GM19468 (cell line): ENCODE measurements at regions not wholly inside any gene's neighbourhood (a gene's known extent, or its start where the extent isn't known, plus 50 kb on each side); places are given as distances from the start of the nearest gene placed in this dataset.

Experiments
- ATAC-seq: cut with Tn5 transposase; IDR thresholded peaks from one replicate; pipeline ENCODE4 v1.9.1; 2021; ENCODE audit warnings: mild to moderate bottlenecking, moderate library complexity, moderate number of reproducible peaks; ENCODE audit not compliant: unreplicated experiment; ENCODE audit errors: extremely low read depth

DNA sequence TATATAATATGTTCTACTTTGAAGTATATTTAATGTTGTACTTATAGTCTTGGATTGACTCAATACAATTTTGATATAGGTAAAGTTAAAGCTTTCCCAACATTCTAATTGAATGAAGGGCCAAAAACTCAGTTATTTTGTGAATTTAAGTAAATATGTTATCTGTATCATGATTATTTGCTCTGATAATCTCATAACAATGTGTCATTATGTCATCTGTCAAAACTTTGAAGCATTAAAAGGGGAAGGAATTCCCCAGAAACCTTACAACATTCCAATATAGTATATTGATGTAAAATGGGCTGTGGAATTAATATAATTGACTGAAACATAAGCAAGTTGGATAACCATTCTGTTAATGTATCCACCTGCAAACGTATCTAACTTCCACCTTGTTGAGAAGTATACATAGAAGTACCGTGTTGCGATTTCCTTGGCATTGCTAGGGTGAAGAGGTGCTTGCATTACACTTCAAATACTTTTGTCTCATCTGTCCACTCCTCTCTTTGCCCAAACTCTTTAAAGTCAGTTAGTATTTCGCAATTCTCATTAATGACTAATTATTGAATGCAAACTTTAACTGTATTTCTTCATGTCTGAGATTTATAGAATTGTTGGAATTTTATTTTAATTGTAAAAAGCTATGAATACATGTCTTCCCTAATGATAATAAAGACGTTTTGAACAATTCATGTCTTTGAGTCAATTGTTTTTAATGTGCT, 1982.1 kb upstream of the ADGRL3 start:
- no peak for ATAC-seq

DNA sequence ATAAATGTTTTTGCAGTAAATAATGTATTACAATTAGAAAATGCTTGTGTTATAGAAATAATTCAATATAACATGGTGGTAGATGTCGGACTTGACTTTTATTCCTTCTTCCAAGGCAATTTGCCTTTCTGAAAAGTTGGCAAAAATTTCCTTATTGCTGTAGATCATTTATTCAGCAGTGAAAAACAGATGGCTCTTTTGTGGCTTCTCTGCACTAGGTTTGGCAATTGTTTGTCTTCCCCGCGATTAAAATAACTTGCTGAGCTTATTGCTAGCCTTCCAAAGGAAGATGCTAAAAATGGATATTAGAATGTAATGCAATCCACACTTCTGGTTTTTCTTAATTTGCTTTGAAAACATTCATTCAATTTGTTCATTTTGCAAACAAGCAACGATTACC, 1977.9 kb upstream of the ADGRL3 start:
- no peak for ATAC-seq

DNA sequence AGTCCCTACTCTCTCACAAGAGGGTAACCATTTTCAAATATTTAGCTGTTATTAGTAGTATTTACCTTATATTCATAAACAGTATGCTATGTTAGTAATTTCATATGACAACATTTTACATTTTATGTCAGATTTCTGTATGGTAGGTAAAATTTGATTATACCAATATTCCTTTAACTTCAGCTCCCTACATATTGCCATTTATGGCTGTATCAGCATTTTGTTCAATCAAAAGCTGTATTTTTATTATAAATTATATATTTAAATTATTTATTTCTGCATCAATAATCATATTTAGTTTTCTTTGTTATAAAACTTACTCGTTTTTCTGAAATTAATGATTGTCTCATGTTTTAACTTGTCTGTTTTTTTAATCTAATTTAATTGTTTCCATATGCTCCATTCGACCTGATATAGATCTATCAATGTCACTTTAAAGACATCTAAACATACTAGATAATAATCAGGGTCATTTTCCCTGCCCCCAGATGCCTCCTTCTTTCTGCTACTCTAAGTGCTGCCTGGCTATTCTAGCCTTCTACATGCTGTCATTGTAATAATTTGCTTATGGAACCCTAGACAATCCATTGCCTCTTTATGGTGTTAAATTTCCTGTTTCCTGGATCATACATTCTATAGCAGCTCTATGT, 1976.7 kb upstream of the ADGRL3 start:
- no peak for ATAC-seq

DNA sequence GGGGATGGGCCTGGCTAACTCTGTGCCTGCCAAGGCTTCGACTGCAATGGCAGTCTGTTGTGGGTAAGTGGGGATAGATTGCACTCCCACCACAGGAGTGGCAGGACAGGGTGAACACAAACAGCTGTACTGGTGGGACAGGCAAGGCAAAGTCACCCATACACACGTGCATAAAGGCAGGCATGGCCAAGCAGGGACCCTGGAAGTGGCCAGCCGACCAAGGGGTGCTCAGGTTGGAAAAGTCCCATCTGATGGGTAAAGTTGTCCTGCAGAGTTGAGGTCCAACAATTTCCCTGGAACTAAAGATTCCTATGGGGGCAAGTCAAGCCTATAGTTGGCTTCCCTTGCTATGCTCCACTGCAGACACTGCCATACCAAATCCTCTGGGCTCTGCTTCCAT, 1961.9 kb upstream of the ADGRL3 start:
- ATAC-seq: no peak

DNA sequence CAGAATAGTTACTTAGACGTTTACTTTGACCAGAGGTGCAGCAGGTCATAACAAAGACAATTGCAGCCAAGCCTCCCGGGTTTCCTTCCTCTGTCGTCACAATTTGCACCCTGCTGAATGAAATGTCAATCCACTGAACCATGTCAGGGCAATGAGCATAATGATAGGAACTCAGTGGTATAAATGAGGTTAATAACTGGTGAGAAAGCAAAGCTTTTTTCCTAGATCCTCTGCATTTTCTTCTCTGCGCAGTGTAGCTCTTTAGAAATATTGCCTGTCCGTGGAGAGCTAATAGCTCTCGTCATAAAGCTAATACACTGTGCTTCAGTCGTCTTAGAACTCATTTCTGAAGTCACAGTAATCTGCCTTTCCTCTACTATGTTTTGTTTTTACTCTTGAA, 1960.1 kb upstream of the ADGRL3 start:
- no peak for ATAC-seq

DNA sequence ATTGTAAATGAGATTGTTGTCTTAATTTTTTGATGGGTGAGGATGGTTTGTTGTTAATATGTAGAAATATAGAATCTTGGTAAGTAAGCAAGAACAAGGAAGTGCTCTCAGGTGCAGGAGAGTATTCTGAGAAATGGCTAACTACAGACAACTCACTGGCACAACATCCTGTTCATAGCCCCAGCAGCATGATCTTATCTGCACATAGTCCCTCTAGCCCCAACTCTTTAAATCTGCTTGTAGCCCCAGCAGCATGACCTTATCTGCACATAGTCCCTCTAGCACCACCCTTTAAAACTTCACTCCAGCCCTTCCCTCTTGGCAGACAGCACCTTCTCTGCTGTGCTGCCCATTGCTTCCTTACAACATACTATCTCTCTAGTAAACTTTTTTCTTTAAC, 1957.1 kb upstream of the ADGRL3 start:
- ATAC-seq: no peak

DNA sequence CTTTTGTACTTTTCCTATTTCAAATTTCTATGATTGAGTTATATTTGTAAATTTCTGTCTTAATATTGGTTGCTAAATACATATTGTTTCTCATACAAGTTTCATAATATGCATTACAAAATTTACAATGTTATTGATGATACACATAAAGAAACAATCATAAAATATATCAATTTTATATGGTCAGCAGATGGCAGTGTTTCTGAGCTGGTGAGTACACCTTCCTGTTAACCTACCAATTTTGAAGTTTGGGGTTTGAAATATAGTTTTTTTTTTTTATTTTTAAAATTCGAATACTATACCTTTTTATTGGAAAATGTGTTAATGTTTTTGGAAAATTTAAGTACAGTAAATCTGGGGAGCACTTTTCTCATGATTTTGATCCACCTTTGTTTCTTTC, 1953.1 kb upstream of the ADGRL3 start:
- no peak for ATAC-seq

DNA sequence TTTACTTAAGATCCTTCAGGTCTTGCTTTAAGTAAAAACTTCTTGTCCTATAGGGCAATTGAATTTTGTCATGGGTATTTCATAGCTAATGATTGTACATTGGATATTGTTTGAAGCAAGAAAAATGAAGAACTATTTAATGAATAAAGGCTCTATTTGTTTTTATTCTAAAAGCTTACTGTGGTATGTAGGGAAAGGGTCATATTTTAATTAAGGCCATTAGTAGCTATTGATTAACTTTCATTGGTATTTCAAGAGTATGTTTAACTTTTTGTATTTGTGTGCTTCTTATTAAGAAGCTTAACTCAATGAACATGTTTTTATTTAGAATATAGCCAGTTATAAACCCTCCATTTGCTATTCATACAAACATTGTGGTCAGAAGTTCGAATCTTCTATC, 1951.8 kb upstream of the ADGRL3 start:
- ATAC-seq: no peak

DNA sequence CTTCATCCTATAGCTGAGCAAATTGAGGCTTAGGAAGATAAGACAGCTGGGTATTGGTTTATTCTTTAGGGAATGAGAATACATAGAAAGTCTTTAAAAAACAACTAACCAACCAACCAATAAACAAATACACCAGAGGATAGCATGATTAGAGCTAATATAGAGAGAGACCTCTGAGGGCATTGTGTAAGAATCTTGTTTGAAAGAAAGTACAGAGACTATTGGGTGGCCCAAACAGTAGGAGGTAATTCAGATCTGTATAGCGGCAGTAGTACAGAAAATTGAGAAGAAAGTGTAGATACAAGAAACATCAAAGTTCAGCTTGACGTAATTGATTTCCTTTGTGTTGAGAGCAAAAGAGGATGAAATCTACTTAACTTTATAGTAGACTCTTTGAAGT, 1951.0 kb upstream of the ADGRL3 start:
- ATAC-seq: no peak

DNA sequence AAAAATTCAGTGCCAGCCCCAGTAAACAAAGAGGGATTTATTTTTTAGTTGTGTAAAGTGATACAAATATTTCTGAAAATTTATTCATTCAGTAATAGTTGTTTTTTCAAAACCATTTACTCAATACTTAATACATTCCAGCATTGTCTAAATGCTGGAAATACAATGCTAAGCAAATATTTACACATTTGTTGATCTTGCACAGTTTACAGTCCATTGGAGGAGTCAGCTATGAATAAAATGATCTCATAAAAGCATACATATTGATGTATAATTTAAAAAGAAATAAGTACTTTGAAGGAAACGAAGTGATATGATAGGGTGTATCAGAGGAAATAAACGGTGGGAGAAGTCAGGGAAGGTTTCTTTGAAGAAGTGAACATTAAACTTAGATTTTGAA, 1942.1 kb upstream of the ADGRL3 start:
- no peak for ATAC-seq

DNA sequence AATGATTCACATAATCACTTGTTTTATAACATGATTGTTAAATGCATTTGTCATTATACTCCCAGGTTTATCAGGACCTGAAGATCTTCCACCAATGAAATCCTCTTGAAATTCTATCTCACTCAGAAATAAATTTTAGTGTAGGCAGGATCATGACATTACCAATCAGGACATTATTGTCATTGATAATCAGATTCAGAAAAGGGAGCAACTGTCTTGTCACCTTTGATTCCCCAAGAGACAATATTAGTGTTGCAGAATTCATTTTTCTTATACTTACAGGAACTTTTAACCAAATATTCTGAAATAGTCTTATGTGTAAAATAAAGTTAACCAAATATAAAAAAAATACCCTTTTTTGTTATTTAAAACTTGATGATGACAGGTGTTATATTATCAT, 1892.5 kb upstream of the ADGRL3 start:
- ATAC-seq: no peak

DNA sequence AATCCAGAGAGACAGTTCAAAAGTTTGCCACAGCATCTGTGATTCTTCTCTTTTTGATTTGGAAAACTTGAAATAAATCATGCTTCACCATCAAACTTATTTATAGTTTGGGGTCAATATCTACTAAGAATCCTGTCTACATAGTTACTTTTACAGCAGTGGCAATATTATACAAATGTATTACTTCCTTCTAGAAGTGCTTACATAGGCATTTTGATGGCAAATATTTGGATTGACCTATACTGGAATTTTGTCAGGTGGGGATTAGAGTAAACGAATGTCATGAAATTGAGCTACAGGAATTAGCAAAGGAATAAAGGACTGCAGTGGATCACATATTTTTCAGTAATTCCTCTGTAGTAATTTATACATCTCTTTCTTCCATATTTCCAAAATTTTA, 1885.5 kb upstream of the ADGRL3 start:
- no peak for ATAC-seq

DNA sequence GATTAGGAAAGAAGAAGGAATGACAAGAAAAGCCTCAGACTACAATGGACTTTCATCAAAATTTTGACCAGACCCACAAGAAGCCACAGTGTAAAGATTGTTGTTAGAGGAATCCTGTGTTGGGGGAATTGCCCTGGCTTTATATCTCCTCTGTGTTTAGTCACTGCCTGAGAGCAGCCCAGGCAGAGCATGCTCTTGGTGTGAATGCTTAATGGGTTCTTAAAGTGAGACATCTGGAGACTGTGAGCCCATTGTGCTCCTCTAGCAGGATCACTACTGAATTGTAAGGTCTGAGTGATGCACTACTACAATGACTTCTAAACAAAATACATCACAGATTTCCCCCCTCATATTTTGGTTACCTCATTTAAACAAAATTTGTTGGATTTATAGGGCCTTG, 1860.5 kb upstream of the ADGRL3 start:
- ATAC-seq: no peak

DNA sequence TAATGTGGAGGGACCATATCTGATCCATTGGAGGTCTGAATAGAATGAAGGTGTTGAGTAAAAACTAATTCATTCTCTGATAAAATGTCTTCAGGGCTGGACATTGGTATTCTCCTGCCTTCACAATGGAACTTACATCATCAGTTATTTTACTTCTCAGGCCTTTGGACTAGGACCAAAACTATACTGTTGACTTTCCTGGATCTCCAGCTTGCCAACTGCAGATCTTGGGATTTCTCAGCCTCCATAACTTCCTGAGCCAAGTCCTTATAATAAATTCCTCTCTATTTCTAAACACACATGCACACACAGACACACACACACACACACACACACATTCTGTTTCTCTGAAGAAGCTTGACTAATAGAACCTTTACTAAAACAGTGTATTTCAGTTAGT, 1858.6 kb upstream of the ADGRL3 start:
- ATAC-seq: no peak

DNA sequence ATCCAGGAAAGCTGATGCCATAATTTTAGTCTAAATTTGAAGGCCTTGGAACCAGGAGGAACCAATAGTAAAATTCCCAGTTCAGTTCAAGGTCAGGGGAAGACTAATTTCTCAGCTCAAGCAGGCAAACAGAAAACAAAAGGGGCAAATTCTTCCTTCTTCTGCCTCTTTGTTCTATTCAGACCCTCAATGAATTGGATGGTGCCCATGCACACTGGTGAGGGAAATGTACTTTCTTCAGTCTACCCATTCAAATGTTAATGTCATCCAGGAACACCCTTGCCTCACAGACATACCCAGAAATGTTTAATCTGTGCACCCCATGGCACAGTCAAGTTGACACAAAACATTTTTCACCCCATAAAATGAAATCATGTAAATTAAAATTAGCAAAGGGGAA, 1851.2 kb upstream of the ADGRL3 start:
- ATAC-seq: no peak

DNA sequence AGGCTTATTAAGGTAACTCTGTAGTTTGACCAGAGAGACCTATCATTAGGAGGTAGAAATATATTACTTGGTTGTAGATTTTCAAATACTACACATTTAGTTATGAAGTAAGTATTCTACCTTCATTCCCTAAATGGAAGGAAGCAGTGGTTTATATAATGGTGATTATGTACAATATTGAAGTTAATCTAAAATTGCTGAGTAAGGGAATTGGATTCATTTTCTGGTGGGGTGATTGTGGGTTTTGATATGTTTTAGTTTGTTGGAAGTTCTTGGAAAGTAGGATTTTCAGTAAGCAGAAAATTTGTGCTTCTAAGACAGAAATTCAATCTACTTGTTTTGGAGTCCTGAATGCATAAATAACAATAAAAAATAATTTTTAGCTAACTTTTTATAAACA, 1830.9 kb upstream of the ADGRL3 start:
- ATAC-seq: no peak

DNA sequence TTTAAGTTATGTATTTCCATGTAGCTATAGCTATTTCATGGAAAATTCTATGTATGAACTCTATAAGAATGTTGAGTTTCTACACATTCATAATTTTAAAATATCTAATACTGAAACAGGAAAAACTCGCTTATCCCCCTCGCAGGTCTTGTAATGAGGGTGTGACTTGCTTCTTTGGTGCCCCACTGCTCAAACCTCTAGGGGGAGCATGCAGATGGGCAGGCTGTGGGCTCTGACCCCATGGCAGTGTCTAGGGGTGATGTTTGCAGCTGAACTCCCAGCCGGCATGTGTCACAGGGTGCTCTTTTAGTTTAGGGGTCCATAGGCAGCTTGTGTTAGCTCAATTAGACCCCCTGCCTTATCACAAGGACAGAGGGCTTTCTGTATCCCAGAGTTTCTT, 1825.7 kb upstream of the ADGRL3 start:
- no peak for ATAC-seq

DNA sequence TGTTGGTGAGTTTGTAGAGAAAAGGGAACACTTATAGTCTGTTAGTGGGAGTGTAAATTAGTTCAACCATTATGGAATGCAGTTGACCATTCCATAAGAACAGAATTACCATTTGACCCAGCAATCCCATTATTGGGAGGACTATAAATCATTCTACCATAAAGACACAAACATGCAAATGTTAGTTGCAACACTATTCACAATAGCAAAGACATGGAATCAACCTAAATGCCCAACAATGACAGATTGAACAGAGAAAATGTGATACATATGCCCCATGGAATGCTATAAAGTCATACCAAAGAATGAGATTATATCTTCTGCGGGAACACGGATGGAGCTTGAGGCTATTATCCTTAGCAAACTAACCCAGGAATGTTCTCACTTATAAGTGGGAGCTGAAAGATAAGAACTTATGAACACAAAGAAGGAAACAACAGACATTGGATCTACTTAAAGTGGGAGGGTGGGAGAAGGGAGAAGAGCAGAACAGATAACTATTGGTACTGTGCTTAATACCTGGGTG, 1819.2 kb upstream of the ADGRL3 start:
- no peak for ATAC-seq

DNA sequence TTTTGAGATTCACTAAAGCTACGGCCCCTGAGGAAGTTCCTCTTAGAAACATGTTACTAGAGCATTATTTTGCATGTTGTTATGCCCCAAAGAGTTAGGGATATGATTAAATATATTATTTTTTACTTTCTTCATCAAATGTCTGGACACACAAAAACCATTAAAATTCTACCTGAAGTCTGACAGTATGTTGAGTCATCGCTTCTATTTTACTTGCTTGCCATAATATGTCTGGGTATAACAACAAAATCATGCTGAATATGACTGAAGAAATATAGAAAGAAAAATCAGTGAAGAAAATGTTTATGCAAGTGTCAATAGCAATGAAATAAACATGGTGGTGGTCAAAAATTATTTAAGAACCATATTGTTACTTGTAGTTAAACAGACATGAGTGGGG, 1818.5 kb upstream of the ADGRL3 start:
- ATAC-seq: no peak

DNA sequence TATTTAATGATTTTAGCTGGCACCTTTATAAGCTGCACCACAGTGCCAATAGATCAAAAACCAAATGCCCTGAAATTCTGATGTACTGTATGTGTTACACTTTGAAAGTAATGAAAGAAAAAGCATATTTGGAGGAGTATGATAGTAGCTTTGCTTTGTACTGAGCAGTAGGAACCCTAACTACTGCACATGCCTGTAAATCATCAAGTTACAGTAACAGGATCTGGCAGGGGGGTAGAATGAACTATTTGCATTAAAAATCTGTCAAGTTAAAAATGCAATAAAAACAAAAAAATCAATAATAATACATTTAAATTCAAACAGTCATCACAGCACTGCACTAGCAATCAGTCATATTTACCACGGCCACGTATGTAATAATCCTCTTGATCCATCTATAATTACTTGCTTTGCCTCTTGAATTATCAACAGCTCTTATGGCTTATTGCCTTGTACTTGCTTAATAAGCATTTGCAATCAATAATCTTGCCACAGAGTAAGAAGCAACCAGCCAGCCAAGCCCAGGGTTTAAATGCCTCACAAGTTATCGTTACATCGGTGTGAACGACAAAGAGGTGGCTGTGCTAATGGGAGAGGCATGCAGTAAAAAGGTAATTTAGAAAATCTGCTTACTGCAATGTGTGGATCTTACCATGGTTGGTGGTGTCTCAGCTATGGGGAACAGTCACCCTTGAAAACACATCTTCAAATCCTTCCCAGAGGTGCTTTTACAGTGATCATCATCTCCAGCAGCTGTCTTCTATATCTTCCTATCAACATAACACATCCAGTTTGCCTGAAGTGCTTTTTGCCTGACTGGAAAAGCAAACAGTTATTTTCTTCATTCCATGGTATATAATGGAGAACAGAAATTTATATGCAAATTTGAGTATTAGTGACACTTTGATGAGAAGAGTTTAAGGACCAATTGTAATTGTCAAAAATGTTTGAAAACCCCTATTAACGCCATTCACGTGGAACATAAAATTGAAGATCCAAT, 1812.1 kb upstream of the ADGRL3 start:
- ATAC-seq: no peak

DNA sequence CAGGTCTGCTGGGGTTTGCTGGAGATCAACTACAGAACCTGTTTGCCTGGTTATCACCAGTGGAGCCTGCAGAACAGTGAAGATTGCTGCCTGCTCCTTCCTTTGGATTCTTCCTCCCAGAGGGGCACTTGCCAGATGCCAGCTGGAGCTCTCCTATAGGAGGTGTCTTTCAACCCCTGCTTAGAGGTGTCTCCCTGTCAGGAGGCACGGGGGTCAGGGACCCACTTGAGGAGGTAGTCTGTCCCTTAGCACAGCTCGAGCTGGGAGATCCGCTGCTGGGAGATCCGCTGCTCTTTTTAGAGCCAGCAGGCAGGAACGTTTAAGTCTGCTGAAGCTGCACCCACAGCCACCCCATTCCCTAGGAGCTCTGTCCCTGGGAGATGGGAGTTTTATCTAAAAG, 1806.3 kb upstream of the ADGRL3 start:
- ATAC-seq: no peak
